IMR-90 (cell line): ENCODE measurements at regions not wholly inside any gene's neighbourhood (a gene's known extent, or its start where the extent isn't known, plus 50 kb on each side); places are given as distances from the start of the nearest gene placed in this dataset.

ENCODE experiments used
- ATAC-seq: fragments of 200-7000 bp; cut with Tn5 transposase; 2 replicates; pipeline ENCODE4 v1.9.1; 2020; ENCODE audit warnings: low read depth, mild to moderate bottlenecking, moderate library complexity
- BruUV-seq: library from RNA; stranded (reverse); fragments of 400-500 nt; replicated peaks from 2 replicates; lab custom pipeline; 2021; lab: Mats Ljungman, UMichigan
- CTCF ChIA-PET: fragments of 300-600 bp; formaldehyde crosslinking; extraction: SDS; loops from one replicate; lab custom pipeline; 2021; ENCODE audit warnings: antibody characterized with exemption; lab: Yijun Ruan, JAX
- POLR2A ChIA-PET: fragments of 300-600 bp; sonication (Branson Sonifier 250); formaldehyde crosslinking; loops from one replicate; lab custom pipeline; 2022; ENCODE audit warnings: antibody characterized with exemption; ENCODE audit not compliant: unreplicated experiment; lab: Charles Lee
- DNase-seq: peaks from one replicate; pipeline ENCODE4 v3.0.0; 2013
- H2AFZ ChIP-seq: replicated peaks from 2 replicates; pipeline ENCODE3; 2013; ENCODE audit warnings: low read length, mild to moderate bottlenecking; ENCODE audit not compliant: poor library complexity
- H2AK5ac ChIP-seq: 2 replicates; pipeline ENCODE4 v1.6.1; 2013; ENCODE audit warnings: low read depth, low read length, inconsistent platforms
- H2AK9ac ChIP-seq: replicated peaks from 2 replicates; pipeline ENCODE3; 2013; ENCODE audit warnings: mild to moderate bottlenecking, low read depth, low read length, moderate library complexity; ENCODE audit not compliant: poor library complexity
- H2BK120ac ChIP-seq: 2 replicates; pipeline ENCODE4 v1.6.1; 2013; ENCODE audit warnings: low read depth, low read length, inconsistent platforms
- H2BK15ac ChIP-seq: 3 replicates; pipeline ENCODE4 v1.6.1; 2013; ENCODE audit warnings: low read depth, low read length, inconsistent platforms
- H2BK20ac ChIP-seq: 2 replicates; pipeline ENCODE4 v1.6.1; 2013; ENCODE audit warnings: low read depth, mild to moderate bottlenecking, inconsistent platforms, low read length, moderate library complexity
- H2BK5ac ChIP-seq: 2 replicates; pipeline ENCODE4 v1.6.1; 2013; ENCODE audit warnings: mild to moderate bottlenecking, low read depth, low read length, inconsistent platforms; ENCODE audit not compliant: poor library complexity, severe bottlenecking
- H3K14ac ChIP-seq: replicated peaks from 2 replicates; pipeline ENCODE4 v1.6.1; 2013; ENCODE audit warnings: low read depth, low read length, inconsistent platforms
- H3K18ac ChIP-seq: 2 replicates; pipeline ENCODE4 v1.6.1; 2013; ENCODE audit warnings: low read depth, low read length, control low read depth
- H3K23ac ChIP-seq: 2 replicates; pipeline ENCODE4 v1.6.1; 2013; ENCODE audit warnings: low read depth, low read length, inconsistent platforms
- H3K27ac ChIP-seq: 2 replicates; pipeline ENCODE4 v1.5.1; 2013; ENCODE audit warnings: mild to moderate bottlenecking, control low read depth, low read length; ENCODE audit not compliant: insufficient read depth
- H3K27me3 ChIP-seq: 2 replicates; pipeline ENCODE4 v1.6.1; 2013; ENCODE audit warnings: low read length; ENCODE audit not compliant: control insufficient read depth, insufficient read depth
- H3K36me3 ChIP-seq: 2 replicates; pipeline ENCODE4 v1.6.1; 2013; ENCODE audit warnings: low read length, mixed read lengths; ENCODE audit not compliant: control insufficient read depth, insufficient read depth
- H3K4ac ChIP-seq: 2 replicates; pipeline ENCODE4 v1.6.1; 2013; ENCODE audit warnings: low read depth, low read length, inconsistent platforms
- H3K4me1 ChIP-seq: 2 replicates; pipeline ENCODE4 v1.6.1; 2013; ENCODE audit warnings: low read length, mixed read lengths; ENCODE audit not compliant: control insufficient read depth, insufficient read depth
- H3K4me2 ChIP-seq: 2 replicates; pipeline ENCODE4 v1.6.1; 2013; ENCODE audit warnings: low read depth, mild to moderate bottlenecking, control low read depth, low read length, moderate library complexity
- H3K4me3 ChIP-seq: 2 replicates; pipeline ENCODE4 v1.5.1; 2013; ENCODE audit warnings: low read depth, mild to moderate bottlenecking, control low read depth, low read length, moderate library complexity; ENCODE audit not compliant: insufficient read depth
- H3K56ac ChIP-seq: 2 replicates; pipeline ENCODE4 v1.6.1; 2013; ENCODE audit warnings: low read length, inconsistent platforms; ENCODE audit not compliant: insufficient read depth; ENCODE audit errors: extremely low read depth
- H3K79me1 ChIP-seq, 2 experiments: 2 replicates each; pipeline ENCODE4 v1.6.1; 2013; ENCODE audit warnings: low read length in 2 of 2, inconsistent platforms in 1 of 2, low read depth in 1 of 2
- H3K9ac ChIP-seq: 2 replicates; pipeline ENCODE4 v1.6.1; 2013; ENCODE audit warnings: low read depth, low read length, control low read depth
- H3K9me1 ChIP-seq: 2 replicates; pipeline ENCODE4 v1.6.1; 2013; ENCODE audit warnings: low read length, inconsistent platforms; ENCODE audit not compliant: insufficient read depth
- H3K9me3 ChIP-seq: 2 replicates; pipeline ENCODE4 v1.6.1; 2013; ENCODE audit warnings: low read length; ENCODE audit not compliant: control insufficient read depth, insufficient read depth
- H4K20me1 ChIP-seq: 2 replicates; pipeline ENCODE4 v1.6.1; 2013; ENCODE audit warnings: low read length, inconsistent platforms; ENCODE audit not compliant: insufficient read depth
- H4K5ac ChIP-seq: 2 replicates; pipeline ENCODE4 v1.6.1; 2013; ENCODE audit warnings: mild to moderate bottlenecking, low read depth, low read length, control low read depth
- H4K8ac ChIP-seq, 2 experiments: 2 replicates each; pipeline ENCODE4 v1.6.1; 2013; ENCODE audit warnings: low read depth in 2 of 2, low read length in 2 of 2, control low read depth in 1 of 2, inconsistent platforms in 1 of 2
- H4K91ac ChIP-seq: 2 replicates; pipeline ENCODE4 v1.6.1; 2013; ENCODE audit warnings: low read depth, low read length, inconsistent platforms; ENCODE audit not compliant: insufficient read depth
- BHLHE40 ChIP-seq: fragments of 150-350 bp; IDR thresholded peaks from 2 replicates; pipeline ENCODE4 v1.6.1; 2016; ENCODE audit warnings: mild to moderate bottlenecking, low read depth, low read length
- CEBPB ChIP-seq: IDR thresholded peaks from 2 replicates; pipeline ENCODE4 v1.6.1; 2012; ENCODE audit warnings: low read depth, low read length, improper control_type of control experiment
- CHD1 ChIP-seq: IDR thresholded peaks from 2 replicates; pipeline ENCODE4 v1.6.1; 2012; ENCODE audit warnings: low read depth, low read length, improper control_type of control experiment
- CTCF ChIP-seq: conservative IDR thresholded peaks from 2 replicates; pipeline ENCODE4 v1.5.1; 2012; ENCODE audit warnings: mild to moderate bottlenecking, low read depth, low read length, improper control_type of control experiment
- FOS ChIP-seq: fragments of 150-350 bp; IDR thresholded peaks from 2 replicates; pipeline ENCODE4 v1.6.1; 2016; ENCODE audit warnings: low read depth, low read length
- MAFK ChIP-seq: IDR thresholded peaks from 2 replicates; pipeline ENCODE4 v1.6.1; 2012; ENCODE audit warnings: low read depth, low read length, improper control_type of control experiment
- MAZ ChIP-seq: IDR thresholded peaks from 2 replicates; pipeline ENCODE4 v1.6.1; 2012; ENCODE audit warnings: low read depth, mild to moderate bottlenecking, low read length, improper control_type of control experiment, moderate library complexity, borderline replicate concordance
- MXI1 ChIP-seq: IDR thresholded peaks from 2 replicates; pipeline ENCODE4 v1.6.1; 2012; ENCODE audit warnings: low read depth, mild to moderate bottlenecking, low read length, moderate library complexity, borderline replicate concordance
- NFE2L2 ChIP-seq: fragments of 150-350 bp; IDR thresholded peaks from 2 replicates; pipeline ENCODE4 v1.6.1; 2016; ENCODE audit warnings: low read depth, mild to moderate bottlenecking, low read length
- POLR2A ChIP-seq: IDR thresholded peaks from 2 replicates; pipeline ENCODE4 v1.6.1; 2012; ENCODE audit warnings: mild to moderate bottlenecking, low read depth, low read length
- RAD21 ChIP-seq: IDR thresholded peaks from 2 replicates; pipeline ENCODE4 v1.6.1; 2012; ENCODE audit warnings: low read length, improper control_type of control experiment
- RCOR1 ChIP-seq: IDR thresholded peaks from 2 replicates; pipeline ENCODE4 v1.6.1; 2012; ENCODE audit warnings: mild to moderate bottlenecking, low read length, improper control_type of control experiment; ENCODE audit not compliant: insufficient replicate concordance
- RFX5 ChIP-seq: IDR thresholded peaks from 2 replicates; pipeline ENCODE4 v1.8.0; 2012; ENCODE audit warnings: low read depth, mild to moderate bottlenecking, low read length, moderate library complexity
- SMC3 ChIP-seq: fragments of 150-350 bp; IDR thresholded peaks from 2 replicates; pipeline ENCODE4 v1.6.1; 2016; ENCODE audit warnings: low read depth, mild to moderate bottlenecking, antibody characterized with exemption, low read length, moderate library complexity
- WGBS, 2 experiments: methylation state at CpG; one replicate each; pipeline versions ENCODE4 v1.1.5 to v1.1.7; 2013; ENCODE audit warnings: missing lambda C conversion rate in 2 of 2; ENCODE audit not compliant: insufficient read length in 1 of 2; ENCODE audit errors: extremely low coverage in 2 of 2; 5-methylcytosine and 5-hydroxymethylcytosine counted together
- dilution Hi-C: fragments of 300-500 bp; cut with HindIII; formaldehyde crosslinking; loops from one replicate; pipeline ENCODE4 v1.14.3; 2018; ENCODE audit warnings: low sequenced_read_pairs; ENCODE audit not compliant: unreplicated experiment
- in situ Hi-C: fragments of 300-500 bp; cut with MboI; formaldehyde crosslinking; loops from 3 replicates; pipeline ENCODE4 v1.14.3; 2019; ENCODE audit warnings: low sequenced_read_pairs, inconsistent platforms, mixed read lengths
- intact Hi-C: fragments of 100-400 bp; cut with micrococcal nuclease; formaldehyde crosslinking; loops from 2 replicates; pipeline ENCODE4 v1.10.0; 2022
- TF ChIP-seq, protein P1 (sequence below): fragments of 150-350 bp; IDR thresholded peaks from 2 replicates; pipeline ENCODE4 v1.6.1; 2017; ENCODE audit warnings: mild to moderate bottlenecking, antibody characterized with exemption, low read length, low read depth
- TF ChIP-seq, protein P2 (sequence below): fragments of 150-350 bp; IDR thresholded peaks from 2 replicates; pipeline ENCODE4 v1.6.1; 2016; ENCODE audit warnings: low read depth, mild to moderate bottlenecking, low read length, moderate library complexity, borderline replicate concordance

GRCh38 chr2:33812707-33813106, 213.6 kb upstream of the FAM98A start:
- Histone ChIP-seq H3K18ac (no peak overlapping the region), H2BK15ac (no peak overlapping the region), H3K14ac (no peak overlapping the region), H2BK5ac (no peak overlapping the region), H2BK20ac (no peak overlapping the region), H4K91ac (no peak overlapping the region), H3K4ac (no peak overlapping the region), H4K8ac (no peak overlapping the region), H2AFZ (no peak overlapping the region), H3K27me3 (no peaks in the 10 kb centered on the region), H4K5ac (no peak overlapping the region), H3K9me3 (no peaks in the 10 kb centered on the region), H2AK9ac (no peak overlapping the region), H2BK120ac (no peak overlapping the region), H3K4me2 (no peak overlapping the region), H3K36me3 (no peaks in the 10 kb centered on the region), H3K4me1 (peaks cover 2% of the 10 kb centered on the region), H3K27ac (no peak overlapping the region), H3K79me1 (no peaks in the 10 kb centered on the region), H3K4me3 (no peak overlapping the region), H3K23ac (no peak overlapping the region), H4K20me1 (no peaks in the 10 kb centered on the region), H3K56ac (no peak overlapping the region), H3K9ac (no peak overlapping the region), H3K9me1 (no peaks in the 10 kb centered on the region), H2AK5ac (no peak overlapping the region)
- dilution Hi-C loops = no loop called here
- TF ChIP-seq BHLHE40 = no peak
- no peak for TF ChIP-seq CHD1
- no peak for TF ChIP-seq SMC3
- no peak for TF ChIP-seq MAZ
- TF ChIP-seq CEBPB = no peak
- no peak for TF ChIP-seq RCOR1
- TF ChIP-seq, protein P1, sequence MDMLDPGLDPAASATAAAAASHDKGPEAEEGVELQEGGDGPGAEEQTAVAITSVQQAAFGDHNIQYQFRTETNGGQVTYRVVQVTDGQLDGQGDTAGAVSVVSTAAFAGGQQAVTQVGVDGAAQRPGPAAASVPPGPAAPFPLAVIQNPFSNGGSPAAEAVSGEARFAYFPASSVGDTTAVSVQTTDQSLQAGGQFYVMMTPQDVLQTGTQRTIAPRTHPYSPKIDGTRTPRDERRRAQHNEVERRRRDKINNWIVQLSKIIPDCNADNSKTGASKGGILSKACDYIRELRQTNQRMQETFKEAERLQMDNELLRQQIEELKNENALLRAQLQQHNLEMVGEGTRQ = no peak
- TF ChIP-seq RAD21 = no peak
- TF ChIP-seq MAFK = no peak
- TF ChIP-seq, protein P2, sequence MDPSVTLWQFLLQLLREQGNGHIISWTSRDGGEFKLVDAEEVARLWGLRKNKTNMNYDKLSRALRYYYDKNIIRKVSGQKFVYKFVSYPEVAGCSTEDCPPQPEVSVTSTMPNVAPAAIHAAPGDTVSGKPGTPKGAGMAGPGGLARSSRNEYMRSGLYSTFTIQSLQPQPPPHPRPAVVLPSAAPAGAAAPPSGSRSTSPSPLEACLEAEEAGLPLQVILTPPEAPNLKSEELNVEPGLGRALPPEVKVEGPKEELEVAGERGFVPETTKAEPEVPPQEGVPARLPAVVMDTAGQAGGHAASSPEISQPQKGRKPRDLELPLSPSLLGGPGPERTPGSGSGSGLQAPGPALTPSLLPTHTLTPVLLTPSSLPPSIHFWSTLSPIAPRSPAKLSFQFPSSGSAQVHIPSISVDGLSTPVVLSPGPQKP = no peak
- TF ChIP-seq POLR2A = no peak
- no peak for TF ChIP-seq FOS
- TF ChIP-seq CTCF = no peak
- no peak for TF ChIP-seq RFX5
- TF ChIP-seq NFE2L2 = no peak
- no peak for TF ChIP-seq MXI1
- intact Hi-C loops = no loop called here
- no peak for DNase-seq
- CTCF ChIA-PET = no interaction called here
- no CpG with 5 or more reads among the region's 2 CpGs for WGBS, 2 experiments
- no peak for ATAC-seq
- in situ Hi-C loops = no loop called here
- POLR2A ChIA-PET = no interaction called here
- no TSS peak for BruUV-seq
